Non-pigmented ciliary epithelial cell (primary cell): ENCODE measurements at regions not wholly inside any gene's neighbourhood (a gene's known extent, or its start where the extent isn't known, plus 50 kb on each side); places are given as distances from the start of the nearest gene placed in this dataset.
"Not testable (repeated sequence)": the region's sequence is repeated elsewhere in the genome, so short reads cannot be mapped to it uniquely, and the experiment has no call there.

ENCODE experiments used
- DNase-seq: peaks from one replicate; pipeline ENCODE4 v3.0.0-alpha.2; 2010; ENCODE audit warnings: low read depth

- no peak for DNase-seq
Observed at GRCh38 chr21:23601549-23601948, 2005.7 kb downstream of the MRPL39 start.

- DNase-seq: no peak
Observed at GRCh38 chr21:23593582-23593981, 2013.7 kb downstream of the MRPL39 start.

GRCh38 chr21:23585419-23585818 lies 2021.9 kb downstream of the MRPL39 start:
- DNase-seq: no peak

- no peak for DNase-seq
Observed at GRCh38 chr21:23579573-23579972, 2027.7 kb downstream of the MRPL39 start.

GRCh38 chr21:23578027-23578426 lies 2029.3 kb downstream of the MRPL39 start:
- no peak for DNase-seq

GRCh38 chr21:23574932-23575331 lies 2032.3 kb downstream of the MRPL39 start:
- no peak for DNase-seq

GRCh38 chr21:23548924-23549323 lies 2058.4 kb downstream of the MRPL39 start:
- not testable (repeated sequence) for DNase-seq

- DNase-seq: no peak
Observed at GRCh38 chr21:23543333-23543732, 2063.9 kb downstream of the MRPL39 start.

GRCh38 chr21:23542097-23542496 lies 2065.2 kb downstream of the MRPL39 start:
- DNase-seq: no peak

- no peak for DNase-seq
Observed at GRCh38 chr21:23541571-23541970, 2065.7 kb downstream of the MRPL39 start.

GRCh38 chr21:23534850-23535249 lies 2072.4 kb downstream of the MRPL39 start:
- DNase-seq: no peak

- no peak for DNase-seq
Observed at GRCh38 chr21:23531444-23531843, 2075.8 kb downstream of the MRPL39 start.

GRCh38 chr21:23524685-23525084 lies 2082.6 kb downstream of the MRPL39 start:
- no peak for DNase-seq

- no peak for DNase-seq
Observed at GRCh38 chr21:23522751-23523150, 2084.5 kb downstream of the MRPL39 start.

- DNase-seq: no peak
Observed at GRCh38 chr21:23507501-23507900, 2099.8 kb downstream of the MRPL39 start.

- DNase-seq: no peak
Observed at GRCh38 chr21:23496729-23497128, 2110.6 kb downstream of the MRPL39 start.

GRCh38 chr21:23488245-23488644 lies 2119.0 kb downstream of the MRPL39 start:
- no peak for DNase-seq

- DNase-seq: no peak
Observed at GRCh38 chr21:23480591-23481270, 2126.6 kb downstream of the MRPL39 start.

- no peak for DNase-seq
Observed at GRCh38 chr21:23478381-23478780, 2128.9 kb downstream of the MRPL39 start.

- peak; percentile 15 for DNase-seq
Observed at GRCh38 chr21:23475281-23476219, 2131.7 kb downstream of the MRPL39 start.

- DNase-seq: no peak
Observed at GRCh38 chr21:23471877-23472276, 2135.4 kb downstream of the MRPL39 start.

- DNase-seq: no peak
Observed at GRCh38 chr21:23463365-23463764, 2143.9 kb downstream of the MRPL39 start.

- no peak for DNase-seq
Observed at GRCh38 chr21:23455676-23456075, 2151.6 kb downstream of the MRPL39 start.
